GM18519 (cell line): ENCODE measurements at regions not wholly inside any gene's neighbourhood (a gene's known extent, or its start where the extent isn't known, plus 50 kb on each side); places are given as distances from the start of the nearest gene placed in this dataset.
"Not testable (repeated sequence)": the region's sequence is repeated elsewhere in the genome, so short reads cannot be mapped to it uniquely, and the experiment has no call there.

Experiments
- ATAC-seq: cut with Tn5 transposase; IDR thresholded peaks from one replicate; pipeline ENCODE4 v1.9.1; 2021; ENCODE audit warnings: mild to moderate bottlenecking, moderate library complexity; ENCODE audit not compliant: unreplicated experiment, low FRiP score

DNA sequence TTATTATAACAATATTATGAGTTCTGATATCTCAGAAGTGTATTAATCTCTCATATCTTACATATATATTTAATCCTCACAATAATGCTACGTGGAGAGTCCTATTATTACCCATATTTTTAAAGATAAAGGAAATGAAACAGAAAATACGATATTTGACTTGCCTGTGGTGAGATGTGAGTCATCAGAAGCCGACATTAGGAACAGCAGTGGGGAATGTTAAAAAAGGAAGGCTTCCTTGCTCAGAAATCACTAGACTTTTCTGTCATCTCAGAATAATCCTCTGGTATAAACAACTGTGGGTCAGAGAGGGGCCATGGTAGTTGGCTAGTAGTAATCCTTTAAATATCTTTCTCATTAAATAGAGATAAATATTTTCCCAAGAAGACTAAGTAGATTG, 402.3 kb upstream of the PCDH15 start:
- peak; percentile 40 for ATAC-seq

GRCh38 chr10:55200020-55200419, 399.0 kb upstream of the PCDH15 start:
- ATAC-seq: no peak

GRCh38 chr10:55191236-55191860, 390.3 kb upstream of the PCDH15 start:
- no peak for ATAC-seq

- ATAC-seq: no peak
Observed at GRCh38 chr10:55183993-55184392, 383.0 kb upstream of the PCDH15 start.

- no peak for ATAC-seq
Observed at GRCh38 chr10:55180357-55180756, 379.3 kb upstream of the PCDH15 start.

DNA sequence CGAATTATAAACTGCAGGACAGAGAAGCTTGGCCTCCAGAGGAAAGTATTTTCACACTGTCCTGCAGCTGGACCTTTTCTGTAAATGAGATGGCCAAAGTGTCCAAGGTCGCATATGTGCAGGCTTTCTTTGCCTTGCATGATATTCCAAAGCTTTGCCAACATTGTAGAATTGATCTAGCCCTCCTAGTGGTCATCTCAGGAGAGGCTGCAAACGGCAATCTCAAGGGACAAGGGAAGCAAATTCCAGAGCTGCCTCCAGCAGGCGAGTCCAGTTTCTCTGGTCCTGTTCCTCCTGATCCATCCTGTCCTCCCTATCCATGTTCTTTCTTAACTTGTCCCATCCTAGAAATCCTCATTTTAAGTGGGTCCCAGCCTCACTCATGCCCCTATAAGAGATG, 373.4 kb upstream of the PCDH15 start:
- ATAC-seq: no peak

DNA sequence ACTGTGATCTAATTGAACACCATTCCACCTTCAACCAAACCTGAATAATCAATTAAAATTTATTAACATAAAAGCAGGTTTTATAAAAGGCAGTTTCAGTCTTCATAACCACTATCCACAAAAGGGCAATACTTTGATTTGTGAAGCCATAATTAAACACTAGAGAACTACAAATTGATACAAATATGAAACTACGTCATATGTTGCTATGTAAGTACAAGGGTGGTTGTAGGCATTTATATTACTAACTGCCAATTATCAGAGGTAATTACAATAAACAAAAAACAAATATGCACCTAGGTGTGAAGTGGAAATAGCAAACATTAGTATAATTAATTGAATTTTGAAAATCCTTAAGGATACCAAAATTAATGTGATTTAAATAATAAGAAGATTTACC, 368.5 kb upstream of the PCDH15 start:
- no peak for ATAC-seq

GRCh38 chr10:55168343-55168742, 367.3 kb upstream of the PCDH15 start:
- no peak for ATAC-seq

GRCh38 chr10:55163388-55163979, 362.5 kb upstream of the PCDH15 start:
- ATAC-seq: no peak

- not testable (repeated sequence) for ATAC-seq
Observed at GRCh38 chr10:55162321-55162720, 361.3 kb upstream of the PCDH15 start.

DNA sequence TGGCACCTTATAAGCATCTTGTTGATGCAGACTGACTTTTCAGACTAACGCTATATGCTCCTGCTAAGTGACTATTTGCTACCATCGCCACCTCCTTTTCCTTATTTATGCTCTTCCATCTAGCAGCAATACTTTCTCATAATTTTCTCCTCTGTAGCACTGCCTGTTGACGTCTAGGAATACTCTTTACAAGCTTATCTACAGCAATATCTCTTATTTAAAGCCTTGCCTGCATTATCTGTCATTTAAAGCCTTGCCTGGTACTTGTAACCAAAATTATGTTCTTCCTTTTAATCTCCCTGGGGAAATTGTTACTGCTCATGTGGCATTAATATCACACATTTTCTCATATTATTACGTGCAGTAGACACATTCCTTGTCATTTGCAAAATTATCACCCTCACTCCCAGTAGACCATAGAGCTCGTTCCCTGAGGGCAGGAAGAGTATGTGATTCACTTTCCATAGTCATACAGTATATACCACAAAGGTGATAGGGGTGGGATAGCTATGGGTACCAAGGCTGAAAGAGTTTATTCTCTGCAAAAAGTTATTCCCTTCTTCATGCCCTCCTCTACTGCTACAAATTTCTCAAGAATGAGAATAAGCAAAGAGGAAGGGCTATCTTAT, 359.7 kb upstream of the PCDH15 start:
- ATAC-seq: no peak

DNA sequence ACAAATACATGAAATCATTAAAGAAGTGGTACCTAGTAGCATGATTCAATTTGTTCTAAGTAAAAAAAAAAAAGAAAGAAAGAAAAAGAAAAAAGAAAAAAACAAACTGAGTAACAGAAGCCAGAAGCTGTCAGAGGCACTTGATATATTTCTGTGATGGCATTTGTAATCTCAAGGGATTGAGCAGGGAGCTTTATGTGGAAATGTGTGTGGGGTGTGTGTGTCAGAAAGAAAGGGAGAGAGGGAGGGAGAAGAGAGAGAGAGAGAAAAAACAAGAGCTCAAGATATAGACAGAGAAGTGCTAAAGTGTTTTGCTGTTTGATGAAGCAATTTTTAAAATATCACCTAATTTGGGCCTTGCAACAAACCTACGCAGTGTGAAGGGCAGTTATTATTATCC, 357.6 kb upstream of the PCDH15 start:
- ATAC-seq: no peak

GRCh38 chr10:55146032-55146431, 345.0 kb upstream of the PCDH15 start:
- no peak for ATAC-seq

DNA sequence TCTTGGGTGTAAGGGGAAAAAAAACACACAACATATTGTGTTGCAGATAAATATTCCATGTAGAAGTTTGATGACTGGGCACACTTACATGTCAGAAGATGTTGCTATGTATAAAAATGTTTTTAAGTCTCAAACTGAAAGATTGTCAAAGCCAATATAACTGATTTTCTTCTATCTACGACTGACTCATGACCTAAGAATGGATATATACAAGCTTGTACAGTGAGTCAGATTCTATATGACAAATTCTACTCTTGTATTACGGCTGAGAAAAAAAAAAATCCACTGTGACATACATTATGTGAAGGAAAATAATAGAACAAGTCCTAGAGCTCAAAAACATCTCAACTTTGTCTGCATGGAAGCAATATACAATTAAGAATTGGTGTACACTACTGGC, 343.0 kb upstream of the PCDH15 start:
- no peak for ATAC-seq

DNA sequence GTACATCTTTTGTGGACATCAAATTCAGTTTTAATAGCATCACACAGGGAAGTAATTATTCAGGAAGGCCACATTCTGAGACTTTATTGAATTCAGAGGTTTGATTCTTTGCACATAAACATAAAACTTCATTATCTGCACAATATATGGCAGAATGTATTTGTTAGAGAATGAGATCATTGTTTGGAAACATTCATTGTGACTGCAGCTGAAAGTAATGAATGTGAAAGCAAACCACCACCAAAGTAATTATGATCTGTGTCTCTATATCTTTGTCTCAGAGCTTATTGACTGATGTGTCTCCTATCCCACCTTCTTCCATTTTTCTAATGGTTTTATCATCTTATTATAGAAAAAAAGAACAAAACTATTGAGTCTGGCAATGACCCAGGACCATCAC, 340.9 kb upstream of the PCDH15 start:
- no peak for ATAC-seq

- no peak for ATAC-seq
Observed at GRCh38 chr10:55137063-55137462, 336.0 kb upstream of the PCDH15 start.

- no peak for ATAC-seq
Observed at GRCh38 chr10:55104738-55105137, 303.7 kb upstream of the PCDH15 start.

DNA sequence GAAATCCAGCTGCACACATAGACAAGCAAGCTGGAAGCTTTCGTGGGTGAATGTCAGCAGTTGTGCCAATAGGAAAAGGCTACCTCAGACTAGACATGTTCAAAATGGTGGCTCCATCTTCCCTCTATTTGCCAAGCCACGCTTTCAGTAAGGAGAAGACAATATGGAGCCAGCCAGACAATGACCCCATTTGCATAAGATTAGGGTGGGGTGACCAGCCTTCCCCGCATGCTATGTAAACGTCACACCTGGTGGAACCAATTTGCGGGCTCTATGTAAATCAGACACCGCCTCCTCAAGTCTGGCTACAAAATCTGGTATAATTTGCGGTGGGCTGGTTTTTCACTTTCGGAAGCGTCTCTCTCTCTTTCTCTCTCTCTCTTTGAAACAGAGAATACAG, 297.4 kb upstream of the PCDH15 start:
- ATAC-seq: no peak

- ATAC-seq: peak; percentile 67
Observed at GRCh38 chr10:55091691-55092328, 290.8 kb upstream of the PCDH15 start.

DNA sequence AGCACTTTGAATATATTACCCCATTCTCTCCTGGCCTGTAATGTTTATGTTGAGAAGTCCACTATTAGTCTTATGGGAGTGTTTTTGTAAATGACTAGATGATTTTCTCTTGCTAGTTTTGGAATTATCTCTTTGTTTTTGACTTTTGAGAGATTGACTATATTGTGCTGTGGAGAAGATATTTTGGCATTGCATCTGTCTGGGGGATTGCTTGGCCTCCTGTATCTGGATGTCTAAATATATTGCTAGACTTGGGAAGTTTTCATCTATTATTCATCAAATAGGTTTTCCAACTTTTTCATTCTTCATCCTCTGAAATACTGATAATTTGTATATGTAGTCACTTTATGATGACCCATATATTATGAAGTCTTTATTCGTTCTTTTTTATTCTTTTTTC, 277.1 kb upstream of the PCDH15 start:
- ATAC-seq: no peak

GRCh38 chr10:55065185-55065584, 264.2 kb upstream of the PCDH15 start:
- no peak for ATAC-seq

GRCh38 chr10:55063811-55064210, 262.8 kb upstream of the PCDH15 start:
- no peak for ATAC-seq
